GM21526 (cell line): ENCODE measurements at regions not wholly inside any gene's neighbourhood (a gene's known extent, or its start where the extent isn't known, plus 50 kb on each side); places are given as distances from the start of the nearest gene placed in this dataset.

Source experiments
- ATAC-seq: cut with Tn5 transposase; IDR thresholded peaks from one replicate; pipeline ENCODE4 v1.9.1; 2021; ENCODE audit warnings: moderate library complexity; ENCODE audit not compliant: unreplicated experiment, low FRiP score

GRCh38 chr20:21002486-21002885 is 103.7 kb downstream of the LINC00237 start:
- ATAC-seq, result no peak

- no peak for ATAC-seq
These were observed 112.8 kb downstream of the LINC00237 start for GRCh38 chr20:20993372-20993771.

- no peak for ATAC-seq
These were observed 113.3 kb downstream of the LINC00237 start for GRCh38 chr20:20992686-20993360.

- no peak for ATAC-seq
These were observed 113.9 kb downstream of the LINC00237 start for GRCh38 chr20:20992277-20992676.

GRCh38 chr20:20989081-20989480 is 117.1 kb downstream of the LINC00237 start:
- ATAC-seq, result no peak

- ATAC-seq, result no peak
These were observed 126.2 kb downstream of the LINC00237 start for GRCh38 chr20:20979934-20980333.

- no peak for ATAC-seq
These were observed 128.4 kb downstream of the LINC00237 start for GRCh38 chr20:20977786-20978185.

GRCh38 chr20:20972490-20972889 is 133.7 kb downstream of the LINC00237 start:
- ATAC-seq, result no peak

GRCh38 chr20:20971810-20972209 is 134.3 kb downstream of the LINC00237 start:
- ATAC-seq, result no peak

- no peak for ATAC-seq
These were observed 135.3 kb downstream of the LINC00237 start for GRCh38 chr20:20970841-20971240.

- ATAC-seq, result no peak
These were observed 136.4 kb downstream of the LINC00237 start for GRCh38 chr20:20969701-20970280.

- ATAC-seq, result no peak
These were observed 138.5 kb downstream of the LINC00237 start for GRCh38 chr20:20967564-20968184.

GRCh38 chr20:20966171-20966570 is 140.0 kb downstream of the LINC00237 start:
- ATAC-seq, result no peak

- no peak for ATAC-seq
These were observed 147.0 kb downstream of the LINC00237 start for GRCh38 chr20:20959031-20959755.

- ATAC-seq, result no peak
These were observed 149.6 kb downstream of the LINC00237 start for GRCh38 chr20:20956513-20956931.

GRCh38 chr20:20955892-20956291 is 150.3 kb downstream of the LINC00237 start:
- no peak for ATAC-seq

GRCh38 chr20:20953738-20954618 is 152.2 kb downstream of the LINC00237 start:
- ATAC-seq, result no peak

- ATAC-seq, result no peak
These were observed 155.5 kb downstream of the LINC00237 start for GRCh38 chr20:20950620-20951019.

GRCh38 chr20:20946122-20946759 is 159.9 kb downstream of the LINC00237 start:
- no peak for ATAC-seq

GRCh38 chr20:20941468-20941889 is 164.7 kb downstream of the LINC00237 start:
- no peak for ATAC-seq
